PC-3 (cell line): ENCODE measurements at regions not wholly inside any gene's neighbourhood (a gene's known extent, or its start where the extent isn't known, plus 50 kb on each side); places are given as distances from the start of the nearest gene placed in this dataset.
A peak's percentile ranks its signal among the peaks of the same experiment; 100 is the strongest.

ENCODE experiments used
- ATAC-seq: fragments of 200-7000 bp; cut with Tn5 transposase; 2 replicates; pipeline ENCODE4 v1.9.1; 2020; ENCODE audit warnings: mild to moderate bottlenecking, moderate library complexity
- BruUV-seq: library from RNA; stranded (reverse); fragments of 400-500 nt; replicated peaks from 2 replicates; lab custom pipeline; 2021; lab: Mats Ljungman, UMichigan
- CTCF ChIA-PET: fragments of 300-600 bp; sonication (Branson Sonifier 250); formaldehyde crosslinking; loops from one replicate; lab custom pipeline; 2022; ENCODE audit warnings: antibody characterized with exemption; lab: Charles Lee
- POLR2A ChIA-PET: fragments of 300-600 bp; sonication (Branson Sonifier 250); formaldehyde crosslinking; loops from one replicate; lab custom pipeline; 2022; ENCODE audit warnings: antibody characterized with exemption; ENCODE audit not compliant: unreplicated experiment; lab: Charles Lee
- DNase-seq: peaks from one replicate; pipeline ENCODE4 v3.0.0-alpha.2; 2015
- H2AFZ ChIP-seq: fragments of 300-600 bp; sonication (generic); 2 replicates; pipeline ENCODE4 v1.6.0; 2016; ENCODE audit warnings: antibody characterized with exemption, low read length
- H3F3A ChIP-seq: fragments of 300-600 bp; sonication (generic); one replicate; pipeline ENCODE4 v1.6.0; 2017; ENCODE audit warnings: antibody characterized with exemption, low read length, control low read depth, mild to moderate bottlenecking; ENCODE audit not compliant: unreplicated experiment
- H3K27ac ChIP-seq: fragments of 300-600 bp; sonication (generic); 2 replicates; pipeline ENCODE4 v1.5.1; 2016; ENCODE audit warnings: mild to moderate bottlenecking, low read length
- H3K27me3 ChIP-seq: fragments of 300-600 bp; sonication (generic); 2 replicates; pipeline ENCODE4 v1.6.1; 2016; ENCODE audit warnings: low read length, mixed read lengths
- H3K36me3 ChIP-seq: fragments of 300-600 bp; sonication (generic); 2 replicates; pipeline ENCODE4 v1.6.1; 2016; ENCODE audit warnings: low read depth, mixed run types, low read length, mixed read lengths
- H3K4me1 ChIP-seq: fragments of 300-600 bp; sonication (generic); 2 replicates; pipeline ENCODE4 v1.5.1; 2016; ENCODE audit warnings: low read length; ENCODE audit not compliant: insufficient read depth
- H3K4me2 ChIP-seq: fragments of 300-600 bp; sonication (generic); 2 replicates; pipeline ENCODE4 v1.6.0; 2016; ENCODE audit warnings: low read length
- H3K4me3 ChIP-seq: fragments of 300-600 bp; sonication (generic); 2 replicates; pipeline ENCODE4 v1.5.1; 2016; ENCODE audit warnings: mild to moderate bottlenecking, low read length, mixed read lengths
- H3K79me2 ChIP-seq: fragments of 300-600 bp; sonication (generic); 2 replicates; pipeline ENCODE4 v1.6.1; 2017; ENCODE audit warnings: low read length, mixed read lengths
- H3K9ac ChIP-seq: fragments of 300-600 bp; sonication (generic); 2 replicates; pipeline ENCODE4 v1.6.0; 2016; ENCODE audit warnings: mild to moderate bottlenecking, low read length
- H3K9me2 ChIP-seq: fragments of 300-600 bp; sonication (generic); replicated peaks from 2 replicates; pipeline ENCODE4 v1.6.1; 2016; ENCODE audit warnings: mixed run types, low read length, mixed read lengths
- H3K9me3 ChIP-seq: fragments of 300-600 bp; sonication (generic); 2 replicates; pipeline ENCODE4 v1.6.1; 2016; ENCODE audit warnings: low read length, mixed read lengths
- H4K20me1 ChIP-seq: fragments of 300-600 bp; sonication (generic); 2 replicates; pipeline ENCODE4 v1.6.1; 2016; ENCODE audit warnings: low read length, mixed read lengths
- EZH2 ChIP-seq: fragments of 300-600 bp; sonication (generic); IDR thresholded peaks from one replicate; pipeline ENCODE4 v1.6.1; 2017; ENCODE audit warnings: antibody characterized with exemption, mild to moderate bottlenecking, low read length; ENCODE audit not compliant: unreplicated experiment
- EZH2phosphoT487 ChIP-seq: fragments of 300-600 bp; sonication (generic); IDR thresholded peaks from 2 replicates; pipeline ENCODE4 v1.6.1; 2018; ENCODE audit warnings: mild to moderate bottlenecking, antibody characterized with exemption, low read length, borderline replicate concordance
- intact Hi-C: fragments of 100-400 bp; cut with micrococcal nuclease; formaldehyde crosslinking; loops from 2 replicates; pipeline ENCODE4 v1.9.0; 2023
- TF ChIP-seq, protein P1 (sequence below): fragments of 300-600 bp; sonication (generic); conservative IDR thresholded peaks from 2 replicates; pipeline ENCODE4 v1.5.1; 2017; ENCODE audit warnings: antibody characterized with exemption, low read depth, mild to moderate bottlenecking, low read length

DNA sequence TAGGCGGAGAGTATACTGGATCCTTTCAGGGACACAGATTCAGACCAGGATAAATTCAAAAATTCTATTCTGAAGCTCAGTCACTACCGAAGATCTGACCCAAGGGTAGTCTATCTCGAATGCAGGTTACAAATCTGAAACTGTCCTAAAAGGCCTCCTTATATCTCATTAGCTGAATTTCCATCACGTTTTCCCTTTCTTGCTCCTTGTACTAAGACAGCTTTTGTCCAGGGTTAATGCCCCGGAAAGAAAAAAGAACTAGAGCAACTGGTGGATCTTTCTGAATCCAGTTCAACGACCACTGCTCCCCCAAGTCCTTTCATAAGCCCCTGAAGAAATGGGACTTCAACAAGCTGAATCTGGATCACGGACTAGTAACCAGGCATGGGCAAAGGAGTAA, 97.5 kb upstream of the CCDC85A start:
- Histone ChIP-seq H3K9me3 (no peaks in the 10 kb centered on the region), H3K4me1 (peaks cover 6% of the 10 kb centered on the region; the same call in 1 of the 2 replicates), H4K20me1 (no peaks in the 10 kb centered on the region), H3K79me2 (no peaks in the 10 kb centered on the region), H3K27ac (no peak overlapping the region), H3K27me3 (peaks cover 32% of the 10 kb centered on the region), H3K36me3 (no peaks in the 10 kb centered on the region), H2AFZ (no peak overlapping the region), H3K4me2 (no peak overlapping the region), H3K4me3 (no peak overlapping the region), H3F3A (no peaks in the 10 kb centered on the region), H3K9ac (no peak overlapping the region), H3K9me2 (no peaks in the 10 kb centered on the region)
- DNase-seq: no peak
- ATAC-seq: no peak
- CTCF ChIA-PET: no interaction called here
- POLR2A ChIA-PET: no interaction called here
- no TSS peak for BruUV-seq
- TF ChIP-seq, protein P1, sequence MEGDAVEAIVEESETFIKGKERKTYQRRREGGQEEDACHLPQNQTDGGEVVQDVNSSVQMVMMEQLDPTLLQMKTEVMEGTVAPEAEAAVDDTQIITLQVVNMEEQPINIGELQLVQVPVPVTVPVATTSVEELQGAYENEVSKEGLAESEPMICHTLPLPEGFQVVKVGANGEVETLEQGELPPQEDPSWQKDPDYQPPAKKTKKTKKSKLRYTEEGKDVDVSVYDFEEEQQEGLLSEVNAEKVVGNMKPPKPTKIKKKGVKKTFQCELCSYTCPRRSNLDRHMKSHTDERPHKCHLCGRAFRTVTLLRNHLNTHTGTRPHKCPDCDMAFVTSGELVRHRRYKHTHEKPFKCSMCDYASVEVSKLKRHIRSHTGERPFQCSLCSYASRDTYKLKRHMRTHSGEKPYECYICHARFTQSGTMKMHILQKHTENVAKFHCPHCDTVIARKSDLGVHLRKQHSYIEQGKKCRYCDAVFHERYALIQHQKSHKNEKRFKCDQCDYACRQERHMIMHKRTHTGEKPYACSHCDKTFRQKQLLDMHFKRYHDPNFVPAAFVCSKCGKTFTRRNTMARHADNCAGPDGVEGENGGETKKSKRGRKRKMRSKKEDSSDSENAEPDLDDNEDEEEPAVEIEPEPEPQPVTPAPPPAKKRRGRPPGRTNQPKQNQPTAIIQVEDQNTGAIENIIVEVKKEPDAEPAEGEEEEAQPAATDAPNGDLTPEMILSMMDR: no peak
- no peak for TF ChIP-seq EZH2
- TF ChIP-seq EZH2phosphoT487: no peak
- intact Hi-C loops: no loop called here

DNA sequence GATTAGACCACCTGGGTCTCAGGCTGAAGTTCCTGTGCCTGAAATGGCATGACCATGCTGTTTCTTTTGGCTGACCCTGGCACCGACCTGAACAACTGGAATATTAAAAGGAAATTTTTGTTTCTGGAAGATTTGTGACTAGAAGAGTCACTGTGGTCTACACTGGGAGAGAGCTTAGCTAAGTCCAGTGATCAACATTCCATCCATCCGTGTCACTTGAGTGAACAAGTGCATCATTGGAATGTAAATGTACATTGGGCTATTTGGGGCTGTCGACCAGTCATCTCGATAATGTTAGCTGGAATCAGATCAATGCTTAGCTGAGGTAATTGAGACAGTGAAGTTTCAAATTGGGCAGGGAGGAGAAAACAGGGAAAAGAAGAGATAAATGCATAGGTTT, 95.4 kb upstream of the CCDC85A start:
- Histone ChIP-seq H3K36me3 (no peaks in the 10 kb centered on the region), H3K9me3 (no peaks in the 10 kb centered on the region), H2AFZ (no peak overlapping the region), H3K4me1 (peaks cover 6% of the 10 kb centered on the region; the same call in 1 of the 2 replicates), H3K9me2 (no peaks in the 10 kb centered on the region), H3K9ac (no peak overlapping the region), H3K4me2 (no peak overlapping the region), H3K27me3 (peaks cover 51% of the 10 kb centered on the region), H3K27ac (no peak overlapping the region), H3F3A (no peaks in the 10 kb centered on the region), H3K79me2 (no peaks in the 10 kb centered on the region), H3K4me3 (no peak overlapping the region), H4K20me1 (no peaks in the 10 kb centered on the region)
- BruUV-seq: no TSS peak
- intact Hi-C loops: no loop called here
- no peak for ATAC-seq
- CTCF ChIA-PET: no interaction called here
- POLR2A ChIA-PET: no interaction called here
- no peak for TF ChIP-seq EZH2
- no peak for TF ChIP-seq EZH2phosphoT487
- TF ChIP-seq, protein P1: no peak
- DNase-seq: peak; percentile 7

DNA sequence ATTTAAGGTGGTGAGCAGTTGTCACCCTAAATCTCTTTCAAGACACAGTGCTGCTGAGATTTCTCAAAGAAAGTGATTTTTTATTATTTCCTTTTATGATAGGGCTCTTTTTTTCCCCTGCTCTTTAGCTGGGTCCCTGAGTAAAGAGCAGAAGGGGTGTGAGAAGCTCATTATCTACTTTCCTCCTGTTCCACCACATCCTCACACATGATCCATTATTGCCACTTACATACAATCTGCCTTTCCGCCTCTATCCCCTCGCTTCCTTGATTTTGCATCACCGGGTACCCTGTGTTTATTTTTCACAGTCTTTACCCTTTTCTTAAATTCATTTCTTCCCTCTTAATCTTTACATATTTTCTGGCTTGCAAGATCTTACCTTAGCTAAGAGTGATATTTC, 93.9 kb upstream of the CCDC85A start:
- Histone ChIP-seq H3K79me2 (no peaks in the 10 kb centered on the region), H3K4me2 (no peak overlapping the region), H2AFZ (no peak overlapping the region), H3K27me3 (peaks cover 62% of the 10 kb centered on the region), H3K4me3 (no peak overlapping the region), H3K9ac (no peak overlapping the region), H3F3A (no peaks in the 10 kb centered on the region), H4K20me1 (no peaks in the 10 kb centered on the region), H3K9me3 (no peaks in the 10 kb centered on the region), H3K4me1 (no peaks in the 10 kb centered on the region), H3K27ac (no peak overlapping the region), H3K9me2 (no peaks in the 10 kb centered on the region), H3K36me3 (no peaks in the 10 kb centered on the region)
- BruUV-seq: no TSS peak
- TF ChIP-seq EZH2phosphoT487 (no peak), EZH2 (no peak)
- TF ChIP-seq, protein P1: no peak
- no peak for DNase-seq
- ChIA-PET POLR2A (no interaction called here), CTCF (no interaction called here)
- no peak for ATAC-seq
- intact Hi-C loops: no loop called here
